NCI-H524 (cell line): ENCODE measurements at regions not wholly inside any gene's neighbourhood (a gene's known extent, or its start where the extent isn't known, plus 50 kb on each side); places are given as distances from the start of the nearest gene placed in this dataset.
"Not testable (repeated sequence)": the region's sequence is repeated elsewhere in the genome, so short reads cannot be mapped to it uniquely, and the experiment has no call there.

Experiments
- DNase-seq, 2 experiments: peaks; one replicate each; lab custom pipeline; 2025; lab: John Stamatoyannopoulos, UW

- no peak for DNase-seq
These were observed 1206.7 kb upstream of the CDH2 start for GRCh38 chr18:29383311-29384273.

- DNase-seq = no peak
These were observed 1201.8 kb upstream of the CDH2 start for GRCh38 chr18:29378651-29379136.

GRCh38 chr18:29377346-29377745 is 1200.4 kb upstream of the CDH2 start:
- DNase-seq = no peak

GRCh38 chr18:29373000-29373399 is 1196.1 kb upstream of the CDH2 start:
- DNase-seq = no peak

GRCh38 chr18:29361843-29362242 is 1184.9 kb upstream of the CDH2 start:
- no peak for DNase-seq

- not testable (repeated sequence) for DNase-seq
These were observed 1183.7 kb upstream of the CDH2 start for GRCh38 chr18:29360659-29361058.

- not testable (repeated sequence) for DNase-seq
These were observed 1182.3 kb upstream of the CDH2 start for GRCh38 chr18:29359222-29359621.

- no peak for DNase-seq
These were observed 1174.2 kb upstream of the CDH2 start for GRCh38 chr18:29351171-29351570.

- DNase-seq = no peak
These were observed 1152.0 kb upstream of the CDH2 start for GRCh38 chr18:29328932-29329331.

GRCh38 chr18:29326214-29326613 is 1149.3 kb upstream of the CDH2 start:
- no peak for DNase-seq

- DNase-seq = no peak
These were observed 1144.6 kb upstream of the CDH2 start for GRCh38 chr18:29321561-29321960.

- no peak for DNase-seq
These were observed 1136.4 kb upstream of the CDH2 start for GRCh38 chr18:29313312-29313711.

GRCh38 chr18:29311580-29311979 is 1134.7 kb upstream of the CDH2 start:
- no peak for DNase-seq

GRCh38 chr18:29309366-29309765 is 1132.4 kb upstream of the CDH2 start:
- DNase-seq = no peak

- DNase-seq = no peak
These were observed 1131.1 kb upstream of the CDH2 start for GRCh38 chr18:29307982-29308381.

- DNase-seq = no peak
These were observed 1130.3 kb upstream of the CDH2 start for GRCh38 chr18:29307231-29307630.

- DNase-seq = no peak
These were observed 1128.6 kb upstream of the CDH2 start for GRCh38 chr18:29305516-29305915.

- DNase-seq = no peak
These were observed 1124.1 kb upstream of the CDH2 start for GRCh38 chr18:29301048-29301447.

- DNase-seq = no peak
These were observed 1108.5 kb upstream of the CDH2 start for GRCh38 chr18:29285471-29285870.

GRCh38 chr18:29271501-29271900 is 1094.6 kb upstream of the CDH2 start:
- no peak for DNase-seq

- DNase-seq = no peak
These were observed 1082.9 kb upstream of the CDH2 start for GRCh38 chr18:29259838-29260237.

GRCh38 chr18:29254123-29254522 is 1077.2 kb upstream of the CDH2 start:
- DNase-seq = no peak

GRCh38 chr18:29251681-29252080 is 1074.8 kb upstream of the CDH2 start:
- no peak for DNase-seq

GRCh38 chr18:29250843-29251242 is 1073.9 kb upstream of the CDH2 start:
- no peak for DNase-seq
